ENCODE measurements at regions not wholly inside any gene's neighbourhood (a gene's known extent, or its start where the extent isn't known, plus 50 kb on each side); places are given as distances from the start of the nearest gene placed in this dataset.

GRCh38 chrX:43000121-43000520 is 222.2 kb upstream of the PPP1R2C start:
- TF ChIP-seq CTCF (optimal IDR thresholded peaks at IDR 0.05 in 1 of 3, IDR thresholded peaks at IDR 0.05 in 1 of 3, conservative IDR thresholded peaks at IDR 0.05 in 1 of 3; ENCODE audit: extremely low read depth in 1 of 3, insufficient read depth in 2 of 3, low read length in 3 of 3): no peak
- no peak for TF ChIP-seq EZH2 (IDR thresholded peaks at IDR 0.05; ENCODE audit: low read length)
